ENCODE measurements at regions not wholly inside any gene's neighbourhood (a gene's known extent, or its start where the extent isn't known, plus 50 kb on each side); places are given as distances from the start of the nearest gene placed in this dataset.

GRCh38 chr20:57809661-57810172 is 99.9 kb upstream of the PMEPA1 start:
- Histone ChIP-seq H3K9me3 (no peaks in the 10 kb centered on the region), H3K4me3 (no peak overlapping the region), H3K4me2 (0 out of 3 replicates have a peak overlapping the region, but pooled peaks have one; percentile 3), H3K27ac (peak overlapping the region; percentile 9 to 59; a peak in 5 of 6 replicates), H3K4me1 (peaks cover 24% of the 10 kb centered on the region)
- ChIA-PET POLR2A (no interaction called here), CTCF (interaction anchor here (1.0 kb wide), 1 partner anchor 99 kb away, joined by 3 read pairs; no protein-coding TSS in a partner anchor)
- WGBS (ENCODE audit: missing lambda C conversion rate), result 85% methylated on average over 14 of the region's 14 CpGs
- peak; percentile 22 to 46; a peak in 3 of 6 replicates for ATAC-seq
- peak in 1 of 2 experiments; percentile 31 for DNase-seq (ENCODE audit: low read depth in 1 of 2, low spot score in 1 of 2)
- no peak for FAIRE-seq
- no peak for TF ChIP-seq ZNF302 (CRISPR knock-in tag; IDR thresholded peaks at IDR 0.05)
- TF ChIP-seq JUNB (IDR thresholded peaks at IDR 0.05), result no peak
- TF ChIP-seq CEBPB (IDR thresholded peaks at IDR 0.05), result peak; percentile 35 to 81; a peak in 3 of 4 replicates

GRCh38 chr20:57809149-57809548 is 99.3 kb upstream of the PMEPA1 start:
- Histone ChIP-seq H3K4me1 (peaks cover 24% of the 10 kb centered on the region), H3K4me2 (no peak overlapping the region), H3K9me3 (no peaks in the 10 kb centered on the region), H3K27ac (peak overlapping the region in 1 of 2 experiments; percentile 59; a peak in 3 of 6 replicates), H3K4me3 (no peak overlapping the region)
- CTCF ChIA-PET, result interaction anchor here (1.7 kb wide), 1 partner anchor 22 kb away, joined by 4 read pairs; no protein-coding TSS in a partner anchor
- POLR2A ChIA-PET, result no interaction called here
- FAIRE-seq (no peak), ATAC-seq (no peak), DNase-seq (ENCODE audit: low read depth in 1 of 2, low spot score in 1 of 2) (no peak)
- 86% methylated on average over 5 of the region's 5 CpGs for WGBS (ENCODE audit: missing lambda C conversion rate)
- TF ChIP-seq HES2 (IDR thresholded peaks at IDR 0.05), result no peak
- no peak for TF ChIP-seq FOSB (CRISPR knock-in tag; IDR thresholded peaks at IDR 0.05)
- TF ChIP-seq ZNF302 (CRISPR knock-in tag; IDR thresholded peaks at IDR 0.05), result no peak
- no peak for TF ChIP-seq CHD4 (IDR thresholded peaks at IDR 0.05; ENCODE audit: borderline replicate concordance)
- TF ChIP-seq ATOH8 (CRISPR knock-in tag; IDR thresholded peaks at IDR 0.05; ENCODE audit: low read depth), result no peak
- no peak for TF ChIP-seq NFE2L2 (conservative IDR thresholded peaks at IDR 0.05; ENCODE audit: low read length)
- no peak for TF ChIP-seq PBX3 (IDR thresholded peaks at IDR 0.05)
- TF ChIP-seq HOXA7 (CRISPR knock-in tag; IDR thresholded peaks at IDR 0.05), result no peak
- no peak for TF ChIP-seq POLR2A (IDR thresholded peaks at IDR 0.05; ENCODE audit: low read length)
- TF ChIP-seq MAX (IDR thresholded peaks at IDR 0.05), result no peak
- no peak for TF ChIP-seq ZSCAN20 (CRISPR knock-in tag; IDR thresholded peaks at IDR 0.05)
- no peak for TF ChIP-seq MYC (IDR thresholded peaks at IDR 0.05; ENCODE audit: borderline replicate concordance, low read length)
- TF ChIP-seq ELK1 (IDR thresholded peaks at IDR 0.05; ENCODE audit: low read depth, low read length), result no peak

- no peaks in the 10 kb centered on the region for H3K9me3 ChIP-seq
- TF ChIP-seq POLR2A (IDR thresholded peaks at IDR 0.05; ENCODE audit: low read length), result no peak
- no peak for TF ChIP-seq SREBF2 (IDR thresholded peaks at IDR 0.05)
- no peak for TF ChIP-seq RAD21 (conservative IDR thresholded peaks at IDR 0.05 in 1 of 2, IDR thresholded peaks at IDR 0.05 in 1 of 2)
- no peak for TF ChIP-seq CTCF (IDR thresholded peaks at IDR 0.05)
- no peak for TF ChIP-seq EHF (CRISPR knock-in tag; IDR thresholded peaks at IDR 0.05)
- TF ChIP-seq CHD4 (IDR thresholded peaks at IDR 0.05; ENCODE audit: borderline replicate concordance), result no peak
- TF ChIP-seq JUNB (IDR thresholded peaks at IDR 0.05), result no peak
- no peak for TF ChIP-seq KDM5A (IDR thresholded peaks at IDR 0.05)
- TF ChIP-seq CBX2 (IDR thresholded peaks at IDR 0.05; ENCODE audit: borderline replicate concordance, low read depth), result no peak
- no peak for TF ChIP-seq MAX (IDR thresholded peaks at IDR 0.05)
- no peak for TF ChIP-seq JUN (IDR thresholded peaks at IDR 0.05)
- TF ChIP-seq TP53 (CRISPR knock-in tag; IDR thresholded peaks at IDR 0.05), result no peak
- no peak overlapping the region for H3K4me3 ChIP-seq
- peak overlapping the region in 1 of 2 experiments; percentile 59; a peak in 3 of 6 replicates for H3K27ac ChIP-seq
- POLR2A ChIA-PET, result no interaction called here
- ATAC-seq, result no peak
- H3K4me2 ChIP-seq, result no peak overlapping the region
- FAIRE-seq, result no peak
- DNase-seq (ENCODE audit: low read depth in 1 of 2, low spot score in 1 of 2), result no peak
- WGBS (ENCODE audit: missing lambda C conversion rate), result 86% methylated on average over 9 of the region's 9 CpGs
- CTCF ChIA-PET, result interaction anchor here (1.7 kb wide), 1 partner anchor 23 kb away, joined by 4 read pairs; no protein-coding TSS in a partner anchor
- peaks cover 24% of the 10 kb centered on the region for H3K4me1 ChIP-seq
Observed at GRCh38 chr20:57808264-57809070, 98.7 kb upstream of the PMEPA1 start.

Measured in A549 (cell line).